Lower leg skin (tissue), 4 donors: ENCODE measurements at regions not wholly inside any gene's neighbourhood (a gene's known extent, or its start where the extent isn't known, plus 50 kb on each side); places are given as distances from the start of the nearest gene placed in this dataset.

Experiments used
- DNase-seq, 2 donors: peaks; one replicate each; pipeline ENCODE4 v3.0.0-alpha.2; 2019; ENCODE audit warnings: low spot score in 2 of 2
- H3K4me3 ChIP-seq: fragments of 200-600 bp; sonication (generic); 2 replicates; pipeline ENCODE4 v1.5.1; 2017; ENCODE audit warnings: mild to moderate bottlenecking, low read depth; ENCODE audit not compliant: poor library complexity, severe bottlenecking
- POLR2A ChIP-seq, 2 donors: fragments of 450-650 bp; IDR thresholded peaks; one replicate each; pipeline ENCODE4 v1.6.1; 2016 to 2017; ENCODE audit warnings: antibody characterized with exemption in 2 of 2, mild to moderate bottlenecking in 1 of 2, moderate library complexity in 1 of 2
- WGBS, 2 donors: methylation state at CpG; one replicate each; pipeline ENCODE4 v1.1.5; 2018; 5-methylcytosine and 5-hydroxymethylcytosine counted together
- intact Hi-C: fragments of 100-400 bp; cut with DNase I; formaldehyde crosslinking; loops from one replicate; pipeline ENCODE4 v1.15.0; 2023; ENCODE audit warnings: low total_unique reads
- TF ChIP-seq, protein P1 (sequence below), 3 donors: fragments of 450-650 bp; IDR thresholded peaks; one replicate each; pipeline ENCODE4 v1.5.1; 2016; ENCODE audit warnings: antibody characterized with exemption in 3 of 3, mild to moderate bottlenecking in 3 of 3, moderate library complexity in 2 of 3

DNA sequence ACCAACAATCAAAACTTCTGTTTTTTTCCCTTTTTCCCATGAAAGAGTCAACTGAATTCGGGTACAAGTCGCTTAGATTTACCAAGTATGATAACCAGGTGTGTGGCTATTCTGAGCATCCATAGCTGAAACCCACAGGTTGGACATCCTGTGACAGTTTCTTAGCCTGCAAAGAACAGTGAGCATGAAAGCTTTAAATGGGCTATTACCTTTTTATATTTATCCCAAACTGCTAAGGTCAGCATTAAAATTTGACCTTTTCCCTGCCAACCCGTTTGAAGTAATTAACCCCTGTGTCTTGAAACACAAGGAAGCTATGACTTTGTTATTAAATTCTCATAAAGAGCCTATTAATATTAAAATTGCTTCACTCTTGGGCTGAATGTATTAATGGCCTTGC, 1065.0 kb upstream of the RBFOX1 start:
- intact Hi-C loops: no loop called here
- H3K4me3 ChIP-seq: no peak overlapping the region
- no peak for DNase-seq
- TF ChIP-seq, protein P1, sequence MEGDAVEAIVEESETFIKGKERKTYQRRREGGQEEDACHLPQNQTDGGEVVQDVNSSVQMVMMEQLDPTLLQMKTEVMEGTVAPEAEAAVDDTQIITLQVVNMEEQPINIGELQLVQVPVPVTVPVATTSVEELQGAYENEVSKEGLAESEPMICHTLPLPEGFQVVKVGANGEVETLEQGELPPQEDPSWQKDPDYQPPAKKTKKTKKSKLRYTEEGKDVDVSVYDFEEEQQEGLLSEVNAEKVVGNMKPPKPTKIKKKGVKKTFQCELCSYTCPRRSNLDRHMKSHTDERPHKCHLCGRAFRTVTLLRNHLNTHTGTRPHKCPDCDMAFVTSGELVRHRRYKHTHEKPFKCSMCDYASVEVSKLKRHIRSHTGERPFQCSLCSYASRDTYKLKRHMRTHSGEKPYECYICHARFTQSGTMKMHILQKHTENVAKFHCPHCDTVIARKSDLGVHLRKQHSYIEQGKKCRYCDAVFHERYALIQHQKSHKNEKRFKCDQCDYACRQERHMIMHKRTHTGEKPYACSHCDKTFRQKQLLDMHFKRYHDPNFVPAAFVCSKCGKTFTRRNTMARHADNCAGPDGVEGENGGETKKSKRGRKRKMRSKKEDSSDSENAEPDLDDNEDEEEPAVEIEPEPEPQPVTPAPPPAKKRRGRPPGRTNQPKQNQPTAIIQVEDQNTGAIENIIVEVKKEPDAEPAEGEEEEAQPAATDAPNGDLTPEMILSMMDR (IDR thresholded peaks at IDR 0.05): no peak
- TF ChIP-seq POLR2A (IDR thresholded peaks at IDR 0.05): no peak
- 56 to 70% methylated on average over 3 of the region's 3 CpGs for WGBS, 2 donors

DNA sequence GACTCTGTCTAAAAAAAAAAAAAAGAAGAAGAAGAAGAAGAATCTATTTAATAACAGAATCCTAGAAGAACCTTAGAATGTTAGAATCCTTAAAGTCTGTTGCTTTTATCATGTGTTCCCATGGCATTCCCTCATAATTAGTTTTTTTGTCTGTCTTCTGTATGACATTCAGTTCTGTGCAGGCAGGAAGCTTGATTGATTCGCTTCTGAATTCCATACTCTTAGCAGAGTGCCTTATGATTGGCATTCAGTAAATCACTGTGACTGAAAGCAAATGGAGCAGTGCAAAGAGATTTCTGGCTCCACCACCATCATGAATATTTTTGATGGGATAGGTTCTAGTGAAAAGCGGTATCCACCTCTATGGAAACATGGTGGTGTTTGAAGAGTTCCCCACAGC, 1065.9 kb upstream of the RBFOX1 start:
- no peak overlapping the region for H3K4me3 ChIP-seq
- no peak for DNase-seq
- TF ChIP-seq POLR2A (IDR thresholded peaks at IDR 0.05): no peak
- TF ChIP-seq, protein P1 (IDR thresholded peaks at IDR 0.05): no peak
- intact Hi-C loops: no loop called here
- 77 to 92% methylated on average over 2 of the region's 2 CpGs for WGBS, 2 donors

DNA sequence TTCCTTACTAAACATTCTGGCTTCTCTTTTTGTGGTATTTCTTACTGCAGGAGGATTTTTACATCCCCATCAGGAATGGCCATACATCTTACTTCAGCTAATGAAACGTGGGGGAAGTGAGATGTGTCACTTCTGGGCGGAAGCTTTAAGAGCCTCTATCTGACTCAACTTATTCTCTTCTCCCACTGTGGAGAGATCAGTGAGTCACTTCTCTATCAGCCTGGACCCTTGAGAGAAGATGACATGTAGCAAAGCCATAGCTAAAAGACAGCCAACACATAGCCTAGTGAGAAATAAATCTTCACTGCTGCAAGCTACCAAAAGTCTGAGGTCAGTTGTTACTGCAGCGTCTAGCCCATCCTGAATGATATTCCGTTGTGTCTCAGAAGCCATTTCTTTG, 1066.7 kb upstream of the RBFOX1 start:
- 84 to 88% methylated on average over 4 of the region's 4 CpGs for WGBS, 2 donors
- intact Hi-C loops: no loop called here
- H3K4me3 ChIP-seq: no peak overlapping the region
- TF ChIP-seq, protein P1 (IDR thresholded peaks at IDR 0.05): no peak
- TF ChIP-seq POLR2A (IDR thresholded peaks at IDR 0.05): no peak
- no peak for DNase-seq

DNA sequence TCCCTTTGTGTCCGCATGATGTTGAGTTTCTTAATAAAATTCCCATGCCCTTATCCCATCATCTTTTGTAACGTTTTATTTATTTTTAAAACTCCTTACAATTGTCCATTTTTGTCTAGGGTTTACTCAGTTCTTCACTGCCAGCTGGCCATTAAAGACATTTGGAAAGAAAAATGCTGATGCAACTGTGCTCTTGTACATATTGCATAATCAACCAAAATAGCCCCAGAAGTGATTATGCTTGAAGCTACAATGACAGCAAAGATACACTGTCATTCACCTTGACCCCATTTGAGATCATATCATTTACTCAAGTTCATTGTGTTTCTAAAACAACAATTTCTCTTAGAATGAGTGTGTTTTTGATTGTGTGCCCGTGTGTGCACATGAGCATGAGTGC, 1074.6 kb upstream of the RBFOX1 start:
- no peak overlapping the region for H3K4me3 ChIP-seq
- intact Hi-C loops: no loop called here
- TF ChIP-seq, protein P1 (IDR thresholded peaks at IDR 0.05): no peak
- TF ChIP-seq POLR2A (IDR thresholded peaks at IDR 0.05): no peak
- no peak for DNase-seq
- WGBS, 2 donors: 78 to 83% methylated on average over 3 of the region's 3 CpGs

DNA sequence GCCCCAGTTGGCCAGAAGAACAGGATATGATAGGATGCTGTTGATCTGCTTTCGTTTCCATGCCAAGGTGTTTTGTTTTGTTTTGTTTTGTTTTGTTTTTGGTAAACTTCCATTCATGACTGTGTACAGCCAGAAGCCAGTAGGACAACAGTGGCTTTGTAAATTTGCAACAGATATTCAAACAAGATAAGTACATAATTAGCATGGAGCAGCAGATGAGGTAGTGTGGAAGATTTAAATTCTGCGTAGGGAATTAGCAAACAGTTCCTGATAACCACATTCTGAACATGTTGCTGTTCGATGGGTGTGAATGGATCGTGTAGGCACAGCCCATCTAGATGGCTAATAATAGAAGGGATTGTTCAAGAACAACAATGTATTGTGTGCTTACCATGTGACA, 1080.1 kb upstream of the RBFOX1 start:
- no peak overlapping the region for H3K4me3 ChIP-seq
- intact Hi-C loops: no loop called here
- 65 to 72% methylated on average over 4 of the region's 4 CpGs for WGBS, 2 donors
- DNase-seq: no peak
- TF ChIP-seq, protein P1 (IDR thresholded peaks at IDR 0.05): no peak
- no peak for TF ChIP-seq POLR2A (IDR thresholded peaks at IDR 0.05)

DNA sequence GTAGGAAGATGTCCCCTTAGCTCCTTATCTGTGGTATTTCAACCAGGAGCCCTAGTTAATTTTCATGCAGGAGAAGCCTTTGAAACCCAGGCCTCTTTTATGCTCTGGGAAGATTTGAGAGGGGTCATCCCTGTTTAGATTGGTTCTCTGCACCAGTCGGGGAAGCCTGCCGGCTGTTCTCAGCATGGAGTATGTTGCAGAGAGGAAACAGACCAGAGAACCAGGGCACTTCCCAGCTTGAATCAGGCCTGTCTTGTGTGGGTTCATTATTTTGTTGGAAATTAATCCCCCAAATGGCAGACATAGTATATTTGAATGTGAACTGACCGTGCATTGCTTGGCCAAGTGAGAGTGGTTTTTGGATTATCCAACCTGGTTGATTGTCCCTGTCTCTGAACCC, 1082.1 kb upstream of the RBFOX1 start:
- TF ChIP-seq POLR2A (IDR thresholded peaks at IDR 0.05): no peak
- TF ChIP-seq, protein P1 (IDR thresholded peaks at IDR 0.05): no peak
- intact Hi-C loops: no loop called here
- DNase-seq: no peak
- 46 to 64% methylated on average over 3 of the region's 3 CpGs for WGBS, 2 donors
- no peak overlapping the region for H3K4me3 ChIP-seq
